ENCODE measurements at regions not wholly inside any gene's neighbourhood (a gene's known extent, or its start where the extent isn't known, plus 50 kb on each side); places are given as distances from the start of the nearest gene placed in this dataset.

- no peak overlapping the region for H3K4me3 ChIP-seq (ENCODE audit: control insufficient read depth, low read depth, low read length)
- TF ChIP-seq, protein P1, sequence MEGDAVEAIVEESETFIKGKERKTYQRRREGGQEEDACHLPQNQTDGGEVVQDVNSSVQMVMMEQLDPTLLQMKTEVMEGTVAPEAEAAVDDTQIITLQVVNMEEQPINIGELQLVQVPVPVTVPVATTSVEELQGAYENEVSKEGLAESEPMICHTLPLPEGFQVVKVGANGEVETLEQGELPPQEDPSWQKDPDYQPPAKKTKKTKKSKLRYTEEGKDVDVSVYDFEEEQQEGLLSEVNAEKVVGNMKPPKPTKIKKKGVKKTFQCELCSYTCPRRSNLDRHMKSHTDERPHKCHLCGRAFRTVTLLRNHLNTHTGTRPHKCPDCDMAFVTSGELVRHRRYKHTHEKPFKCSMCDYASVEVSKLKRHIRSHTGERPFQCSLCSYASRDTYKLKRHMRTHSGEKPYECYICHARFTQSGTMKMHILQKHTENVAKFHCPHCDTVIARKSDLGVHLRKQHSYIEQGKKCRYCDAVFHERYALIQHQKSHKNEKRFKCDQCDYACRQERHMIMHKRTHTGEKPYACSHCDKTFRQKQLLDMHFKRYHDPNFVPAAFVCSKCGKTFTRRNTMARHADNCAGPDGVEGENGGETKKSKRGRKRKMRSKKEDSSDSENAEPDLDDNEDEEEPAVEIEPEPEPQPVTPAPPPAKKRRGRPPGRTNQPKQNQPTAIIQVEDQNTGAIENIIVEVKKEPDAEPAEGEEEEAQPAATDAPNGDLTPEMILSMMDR (conservative IDR thresholded peaks at IDR 0.05; ENCODE audit: control insufficient read depth, insufficient read depth, low read depth, low read length): no peak
- no peak for DNase-seq (ENCODE audit: low read depth)
These were observed 440.1 kb upstream of the NFE2L3 start for GRCh38 chr7:25711940-25712339.

DNA sequence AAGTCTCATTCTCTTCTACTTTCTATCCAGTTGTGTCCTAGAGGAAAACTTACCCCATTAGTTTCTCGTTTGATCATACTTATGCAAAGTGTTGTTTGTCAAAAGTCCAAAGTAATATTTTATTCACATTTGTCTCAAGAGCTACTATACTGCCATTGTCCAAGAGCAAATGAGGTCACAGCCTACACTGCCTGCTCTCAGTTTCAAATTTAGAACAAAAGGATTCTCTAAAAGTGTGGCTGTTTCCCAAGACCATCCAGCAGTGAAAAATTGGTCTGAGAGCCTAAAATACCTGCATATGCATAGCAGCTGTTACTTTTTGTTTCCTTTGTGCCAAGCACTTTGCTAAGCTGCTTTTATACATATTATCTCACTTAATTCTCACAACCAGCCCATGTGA, 439.5 kb upstream of the NFE2L3 start:
- TF ChIP-seq, protein P1 (conservative IDR thresholded peaks at IDR 0.05; ENCODE audit: control insufficient read depth, insufficient read depth, low read depth, low read length): no peak
- no peak for DNase-seq (ENCODE audit: low read depth)
- H3K4me3 ChIP-seq (ENCODE audit: control insufficient read depth, low read depth, low read length): no peak overlapping the region

DNA sequence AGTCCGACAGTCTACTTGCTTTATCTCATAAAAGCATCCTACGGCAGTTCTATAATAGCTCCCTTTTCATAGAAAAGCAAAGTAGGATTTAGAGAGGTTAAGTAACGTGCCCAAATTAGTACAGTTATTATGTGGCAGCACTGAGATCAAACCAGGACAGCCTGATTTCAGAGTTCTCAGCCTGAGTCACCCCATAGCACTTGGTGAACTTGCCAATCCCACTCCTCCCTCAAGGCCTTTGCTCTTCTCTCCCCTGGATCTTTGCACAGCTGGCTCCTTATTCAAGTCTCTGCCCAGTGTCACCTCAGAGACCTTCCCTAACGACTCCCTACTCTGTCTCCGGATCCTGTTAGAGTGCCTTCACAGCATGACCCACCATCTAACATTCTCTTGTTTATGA, 438.0 kb upstream of the NFE2L3 start:
- TF ChIP-seq, protein P1 (conservative IDR thresholded peaks at IDR 0.05; ENCODE audit: control insufficient read depth, insufficient read depth, low read depth, low read length): no peak
- no peak overlapping the region for H3K4me3 ChIP-seq (ENCODE audit: control insufficient read depth, low read depth, low read length)
- no peak for DNase-seq (ENCODE audit: low read depth)

- TF ChIP-seq, protein P1 (conservative IDR thresholded peaks at IDR 0.05; ENCODE audit: control insufficient read depth, insufficient read depth, low read depth, low read length): no peak
- peak; percentile 23 for DNase-seq (ENCODE audit: low read depth)
These were observed 435.6 kb upstream of the NFE2L3 start for GRCh38 chr7:25716421-25716820.

DNA sequence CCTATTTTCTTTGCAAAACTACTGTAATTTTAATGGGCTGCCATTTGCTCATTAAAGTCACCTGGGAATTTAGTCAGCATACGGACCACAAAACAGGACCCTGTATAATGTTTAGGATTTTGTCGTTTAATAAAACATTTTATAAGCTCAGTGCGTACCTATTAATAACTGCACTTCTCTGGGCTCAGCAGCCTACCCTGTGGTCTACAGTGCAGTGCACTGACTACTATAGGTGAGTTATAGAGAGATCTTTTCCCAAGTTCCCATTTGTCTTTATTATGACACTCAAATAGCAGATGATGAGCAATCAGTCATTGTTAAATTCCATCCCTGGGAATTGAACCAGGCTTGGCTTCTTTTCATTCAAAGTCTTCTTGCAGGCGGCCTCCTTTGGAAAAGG, 433.4 kb upstream of the NFE2L3 start:
- TF ChIP-seq, protein P1 (conservative IDR thresholded peaks at IDR 0.05; ENCODE audit: control insufficient read depth, insufficient read depth, low read depth, low read length): no peak
- DNase-seq (ENCODE audit: low read depth): no peak
- no peak overlapping the region for H3K4me3 ChIP-seq (ENCODE audit: control insufficient read depth, low read depth, low read length)

More at GRCh38 chr7:25716421-25716820, 435.6 kb upstream of the NFE2L3 start:
- H3K4me3 ChIP-seq (ENCODE audit: control insufficient read depth, low read depth, low read length): no peak overlapping the region

GRCh38 chr7:25719190-25719896, 432.7 kb upstream of the NFE2L3 start:
- TF ChIP-seq, protein P1 (conservative IDR thresholded peaks at IDR 0.05; ENCODE audit: control insufficient read depth, insufficient read depth, low read depth, low read length): no peak
- no peak for DNase-seq (ENCODE audit: low read depth)
- H3K4me3 ChIP-seq (ENCODE audit: control insufficient read depth, low read depth, low read length): no peak overlapping the region
